Islet of Langerhans (tissue), 1 donor: ENCODE measurements at regions not wholly inside any gene's neighbourhood (a gene's known extent, or its start where the extent isn't known, plus 50 kb on each side); places are given as distances from the start of the nearest gene placed in this dataset.
"Not testable (repeated sequence)": the region's sequence is repeated elsewhere in the genome, so short reads cannot be mapped to it uniquely, and the experiment has no call there.

ENCODE experiments used
- FAIRE-seq: peaks from one replicate; lab custom pipeline; 2011; peaks lifted over from hg19 to GRCh38; lab: Jason Lieb, UNC

GRCh38 chr15:49706805-49707204 lies 86.0 kb downstream of the DTWD1 start:
- FAIRE-seq, result no peak

- no peak for FAIRE-seq
Measured at GRCh38 chr15:49707598-49707997, 86.8 kb downstream of the DTWD1 start.

GRCh38 chr15:49709646-49710214 lies 88.9 kb downstream of the DTWD1 start:
- FAIRE-seq, result no peak

GRCh38 chr15:49712162-49712561 lies 91.3 kb downstream of the DTWD1 start:
- FAIRE-seq, result no peak

- no peak for FAIRE-seq
Measured at GRCh38 chr15:49712846-49713450, 92.1 kb downstream of the DTWD1 start.

- FAIRE-seq, result no peak
Measured at GRCh38 chr15:49715211-49715610, 94.4 kb downstream of the DTWD1 start.

GRCh38 chr15:49715701-49716100 lies 94.9 kb downstream of the DTWD1 start:
- no peak for FAIRE-seq

GRCh38 chr15:49718234-49718633 lies 97.4 kb downstream of the DTWD1 start:
- FAIRE-seq, result no peak

- FAIRE-seq, result no peak
Measured at GRCh38 chr15:49718846-49719245, 98.0 kb downstream of the DTWD1 start.

- FAIRE-seq, result no peak
Measured at GRCh38 chr15:49720261-49720660, 99.4 kb downstream of the DTWD1 start.

GRCh38 chr15:49721091-49721490 lies 100.2 kb downstream of the DTWD1 start:
- no peak for FAIRE-seq

GRCh38 chr15:49721621-49722020 lies 100.8 kb downstream of the DTWD1 start:
- no peak for FAIRE-seq

- FAIRE-seq, result no peak
Measured at GRCh38 chr15:49723981-49724380, 103.1 kb downstream of the DTWD1 start.

- no peak for FAIRE-seq
Measured at GRCh38 chr15:49731187-49732099, 110.6 kb downstream of the DTWD1 start.

- not testable (repeated sequence) for FAIRE-seq
Measured at GRCh38 chr15:49732109-49732508, 111.3 kb downstream of the DTWD1 start.

- FAIRE-seq, result not testable (repeated sequence)
Measured at GRCh38 chr15:49734089-49734488, 113.2 kb downstream of the DTWD1 start.

GRCh38 chr15:49734831-49735508 lies 114.1 kb downstream of the DTWD1 start:
- FAIRE-seq, result no peak

- no peak for FAIRE-seq
Measured at GRCh38 chr15:49737127-49737526, 116.3 kb downstream of the DTWD1 start.

- FAIRE-seq, result no peak
Measured at GRCh38 chr15:49741712-49742111, 120.9 kb downstream of the DTWD1 start.

- no peak for FAIRE-seq
Measured at GRCh38 chr15:49742381-49742780, 121.5 kb downstream of the DTWD1 start.

GRCh38 chr15:49747340-49747739 lies 126.5 kb downstream of the DTWD1 start:
- no peak for FAIRE-seq

- no peak for FAIRE-seq
Measured at GRCh38 chr15:49748791-49749190, 127.9 kb downstream of the DTWD1 start.

GRCh38 chr15:49750553-49750952 lies 129.7 kb downstream of the DTWD1 start:
- no peak for FAIRE-seq
